ENCODE measurements at regions not wholly inside any gene's neighbourhood (a gene's known extent, or its start where the extent isn't known, plus 50 kb on each side); places are given as distances from the start of the nearest gene placed in this dataset.

GRCh38 chr11:115684135-115684534, 179.9 kb upstream of the CADM1 start:
- no peak for DNase-seq (ENCODE audit: missing footprints)
- intact Hi-C loops (cut with DNase I): no loop called here
- no peak for ATAC-seq

DNA sequence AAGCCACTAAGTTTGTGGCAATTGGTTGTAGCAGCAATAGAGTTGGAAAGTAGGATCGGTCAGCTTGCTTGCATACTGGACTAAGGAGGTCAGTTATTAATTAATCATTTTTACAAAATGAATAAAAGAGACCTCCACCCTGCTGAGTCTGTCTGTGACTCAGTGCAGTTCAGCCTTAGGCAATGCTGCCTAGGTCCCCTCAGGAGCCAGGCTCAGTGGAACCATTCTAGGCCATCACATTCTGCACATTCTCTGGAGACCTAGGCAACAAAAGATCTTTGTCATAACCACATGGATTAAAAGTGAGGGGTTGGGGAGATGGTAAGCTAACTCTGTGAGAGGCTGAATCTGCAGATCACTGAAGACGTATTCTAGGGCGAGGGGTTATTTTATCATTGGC, 178.7 kb upstream of the CADM1 start:
- DNase-seq (ENCODE audit: missing footprints) (no peak), ATAC-seq (no peak)
- intact Hi-C loops (cut with DNase I): no loop called here

DNA sequence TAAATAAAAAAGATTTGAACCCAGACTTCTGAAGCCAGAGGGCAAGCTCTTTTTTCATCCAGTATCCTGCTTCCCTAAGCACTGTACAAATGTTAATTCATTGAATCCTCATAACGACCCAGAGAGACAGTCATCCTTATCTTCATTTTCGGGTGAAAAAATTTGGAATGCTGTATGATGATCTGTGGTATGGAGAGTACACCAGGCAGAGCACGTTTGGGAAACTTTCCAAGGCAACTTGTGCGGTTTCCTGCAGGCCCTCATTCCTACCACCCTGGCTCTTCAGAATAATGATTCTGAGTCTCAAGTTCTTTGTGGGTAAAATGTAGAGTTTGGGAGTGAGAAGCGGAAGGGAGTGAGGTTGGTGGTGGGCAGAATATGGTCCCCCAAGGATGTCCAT, 177.9 kb upstream of the CADM1 start:
- DNase-seq (ENCODE audit: missing footprints): no peak

GRCh38 chr11:115679945-115680344, 175.7 kb upstream of the CADM1 start:
- ATAC-seq (no peak), DNase-seq (ENCODE audit: missing footprints) (no peak)
- intact Hi-C loops (cut with DNase I): loop anchor here (5.0 kb wide), 2 partner anchors 178 to 343 kb away; partner anchors contain the start of gene CADM1

More for the DNA sequence above, 177.9 kb upstream of the CADM1 start:
- ATAC-seq: no peak
- intact Hi-C loops (cut with DNase I): no loop called here

DNA sequence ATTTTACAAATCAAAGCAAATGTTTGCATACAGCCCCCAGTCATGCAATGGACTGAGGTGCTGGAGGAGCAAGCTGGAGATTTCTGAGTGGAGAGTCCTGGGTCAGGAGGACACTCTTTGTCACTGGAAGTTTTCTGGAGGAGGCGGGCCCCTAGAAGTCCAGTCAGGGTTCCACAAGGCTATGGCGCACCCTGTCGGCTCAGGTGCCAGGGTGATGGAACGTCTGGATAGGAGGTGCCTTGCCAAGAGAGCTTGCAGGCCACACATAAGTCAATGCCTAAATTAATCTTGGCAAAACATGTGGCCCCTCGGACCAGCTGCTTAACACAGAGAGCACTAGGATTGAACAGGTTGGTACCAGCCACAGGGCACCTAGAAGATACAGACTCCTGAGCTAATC, 174.7 kb upstream of the CADM1 start:
- ATAC-seq: peak; percentile 69
- no peak for DNase-seq (ENCODE audit: missing footprints)
- intact Hi-C loops (cut with DNase I): loop anchor here (5.0 kb wide), 2 partner anchors 177 to 342 kb away; partner anchors contain the start of gene CADM1

DNA sequence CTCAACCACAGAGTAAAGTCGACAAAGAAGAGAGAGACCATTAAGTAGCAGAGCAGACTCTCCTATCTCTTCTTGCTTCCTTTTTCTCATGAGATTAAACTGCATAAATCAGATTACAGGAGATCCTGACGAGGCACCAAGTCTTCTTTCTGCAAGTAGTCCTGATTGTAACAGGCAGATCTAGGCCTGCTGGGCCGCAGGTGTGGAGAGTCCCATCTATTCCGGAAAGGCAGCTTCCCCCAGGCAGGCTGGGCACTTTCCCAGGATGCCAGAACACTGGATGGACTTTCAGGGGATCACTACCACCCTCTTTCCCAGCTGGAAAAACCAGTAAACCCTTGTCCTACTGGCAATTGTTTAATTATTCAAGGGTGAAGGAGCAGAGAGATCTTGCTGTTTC, 173.0 kb upstream of the CADM1 start:
- ATAC-seq: no peak
- DNase-seq (ENCODE audit: missing footprints): no peak
- intact Hi-C loops (cut with DNase I): loop anchor here (5.0 kb wide), 2 partner anchors 175 to 340 kb away; partner anchors contain the start of gene CADM1

DNA sequence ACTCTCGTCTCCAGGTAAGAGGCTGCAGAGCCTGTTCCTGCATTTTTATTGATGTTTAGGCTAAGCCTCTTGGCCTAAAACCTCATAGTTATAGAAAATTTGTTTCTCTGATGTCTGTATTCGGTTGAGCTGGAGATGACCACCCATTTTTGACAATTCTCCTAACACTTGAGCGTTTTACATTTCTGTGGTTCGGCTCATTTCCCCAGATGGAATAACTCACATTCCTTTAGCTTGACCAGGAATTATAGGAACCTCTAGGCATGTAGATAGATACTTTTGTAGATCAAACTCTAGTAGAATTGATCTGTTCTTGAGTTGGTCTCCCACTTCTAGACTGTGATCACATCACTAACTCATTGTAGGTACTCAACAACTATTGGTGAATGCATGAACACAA, 172.6 kb upstream of the CADM1 start:
- intact Hi-C loops (cut with DNase I): loop anchor here (5.0 kb wide), 2 partner anchors 174 to 339 kb away; partner anchors contain the start of gene CADM1
- no peak for ATAC-seq
- DNase-seq (ENCODE audit: missing footprints): no peak

GRCh38 chr11:115676206-115676605, 172.0 kb upstream of the CADM1 start:
- intact Hi-C loops (cut with DNase I): loop anchor here (5.0 kb wide), 2 partner anchors 174 to 339 kb away; partner anchors contain the start of gene CADM1
- ATAC-seq (no peak), DNase-seq (ENCODE audit: missing footprints) (no peak)

DNA sequence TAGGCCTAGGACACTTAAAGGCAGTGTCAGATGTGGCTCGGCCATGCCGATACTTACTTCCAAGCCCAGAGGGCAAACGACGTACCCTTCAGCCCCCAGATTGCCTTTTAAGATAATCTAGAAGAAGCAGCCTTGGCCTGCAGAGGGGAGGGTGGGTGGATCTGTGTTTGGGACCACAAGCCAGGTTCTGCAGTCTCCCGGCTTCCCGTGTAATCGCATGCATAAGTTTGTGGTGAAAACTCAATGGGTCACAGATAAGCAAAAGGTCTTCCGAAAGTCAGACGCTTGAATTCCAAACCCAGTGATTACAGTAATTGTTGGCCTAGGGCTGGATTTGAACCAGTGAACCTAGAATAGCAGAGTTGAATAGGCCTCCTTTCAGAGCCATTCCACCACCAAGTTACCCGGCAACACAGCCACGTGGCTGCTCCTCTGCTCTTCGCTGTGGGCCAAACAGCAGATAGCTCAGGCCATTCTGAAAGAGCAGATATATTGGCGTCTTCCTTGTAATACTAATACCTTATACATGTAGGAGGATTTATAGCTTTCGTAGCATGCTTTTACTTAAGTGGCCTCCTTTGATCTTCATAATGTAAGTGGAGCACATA, 170.8 kb upstream of the CADM1 start:
- DNase-seq (ENCODE audit: missing footprints): no peak
- no peak for ATAC-seq
- intact Hi-C loops (cut with DNase I): loop anchor here (5.0 kb wide), 3 partner anchors 163 to 338 kb away; partner anchors contain the start of gene CADM1

DNA sequence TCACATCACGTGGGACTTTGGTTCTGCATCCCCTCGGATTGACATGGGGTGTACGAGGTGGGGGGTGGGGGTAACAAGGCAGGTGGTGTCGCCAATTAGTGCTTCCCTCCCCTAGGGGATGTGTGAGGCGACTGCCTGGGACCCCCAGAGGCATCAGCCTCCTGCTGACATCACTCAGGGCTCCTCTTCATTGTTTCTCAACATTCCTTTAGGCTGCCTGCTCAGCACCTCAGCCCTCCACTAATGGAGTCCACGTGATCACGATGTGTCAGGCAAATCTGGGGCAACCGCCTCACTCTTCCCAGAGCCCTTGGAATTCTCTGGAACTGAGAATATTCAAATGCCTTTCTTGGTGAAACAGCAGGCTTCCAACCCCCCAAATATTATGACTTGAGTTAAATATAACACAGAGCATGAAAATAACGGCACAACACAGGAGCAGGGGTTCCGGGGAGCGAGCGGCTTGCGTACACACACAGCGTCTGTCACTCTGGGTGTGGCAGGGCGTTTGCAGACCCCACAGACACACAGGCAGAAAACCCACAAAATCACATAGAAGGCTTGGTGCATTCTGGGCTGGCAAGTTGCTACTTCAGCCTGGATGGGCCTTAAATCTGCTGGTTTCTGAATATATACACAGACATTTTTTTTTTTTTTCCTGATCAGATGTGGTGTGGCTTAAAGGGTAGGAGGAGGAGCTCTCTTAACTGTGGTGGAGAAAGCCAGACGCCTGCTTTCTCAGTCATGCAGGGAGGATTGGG, 170.1 kb upstream of the CADM1 start:
- intact Hi-C loops (cut with DNase I): loop anchor here (5.0 kb wide), 1 partner anchor 162 kb away; no protein-coding TSS in a partner anchor
- no peak for ATAC-seq

DNA sequence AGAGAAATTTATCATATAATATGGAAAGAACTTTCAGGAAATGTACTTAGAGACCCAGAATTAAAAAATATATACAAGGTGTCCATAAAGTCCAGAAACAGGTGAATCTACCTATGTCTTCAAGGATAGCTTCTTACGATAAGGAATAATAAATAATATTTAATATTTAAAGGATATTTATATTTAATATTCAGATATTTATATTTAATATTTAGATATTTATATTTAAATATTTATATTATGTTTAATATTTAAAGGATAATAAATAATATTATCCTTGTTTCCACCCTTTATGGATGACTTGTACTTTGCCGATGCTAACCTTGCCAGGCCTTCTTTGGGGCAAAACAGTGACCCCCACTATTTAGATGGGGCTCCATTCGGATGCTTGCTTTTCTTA, 169.5 kb upstream of the CADM1 start:
- no peak for ATAC-seq
- intact Hi-C loops (cut with DNase I): loop anchor here (5.0 kb wide), 1 partner anchor 161 kb away; no protein-coding TSS in a partner anchor
- no peak for DNase-seq (ENCODE audit: missing footprints)

More for the DNA sequence above, 170.1 kb upstream of the CADM1 start:
- no peak for DNase-seq (ENCODE audit: missing footprints)

- intact Hi-C loops (cut with DNase I): loop anchor here (5.0 kb wide), 1 partner anchor 161 kb away; no protein-coding TSS in a partner anchor
- no peak for DNase-seq (ENCODE audit: missing footprints)
- ATAC-seq: peak; percentile 87
Measured at GRCh38 chr11:115672999-115673411, 168.8 kb upstream of the CADM1 start.

- intact Hi-C loops (cut with DNase I): loop anchor here (5.0 kb wide), 1 partner anchor 160 kb away; no protein-coding TSS in a partner anchor
- DNase-seq (ENCODE audit: missing footprints) (no peak), ATAC-seq (no peak)
Measured at GRCh38 chr11:115672412-115672811, 168.2 kb upstream of the CADM1 start.

DNA sequence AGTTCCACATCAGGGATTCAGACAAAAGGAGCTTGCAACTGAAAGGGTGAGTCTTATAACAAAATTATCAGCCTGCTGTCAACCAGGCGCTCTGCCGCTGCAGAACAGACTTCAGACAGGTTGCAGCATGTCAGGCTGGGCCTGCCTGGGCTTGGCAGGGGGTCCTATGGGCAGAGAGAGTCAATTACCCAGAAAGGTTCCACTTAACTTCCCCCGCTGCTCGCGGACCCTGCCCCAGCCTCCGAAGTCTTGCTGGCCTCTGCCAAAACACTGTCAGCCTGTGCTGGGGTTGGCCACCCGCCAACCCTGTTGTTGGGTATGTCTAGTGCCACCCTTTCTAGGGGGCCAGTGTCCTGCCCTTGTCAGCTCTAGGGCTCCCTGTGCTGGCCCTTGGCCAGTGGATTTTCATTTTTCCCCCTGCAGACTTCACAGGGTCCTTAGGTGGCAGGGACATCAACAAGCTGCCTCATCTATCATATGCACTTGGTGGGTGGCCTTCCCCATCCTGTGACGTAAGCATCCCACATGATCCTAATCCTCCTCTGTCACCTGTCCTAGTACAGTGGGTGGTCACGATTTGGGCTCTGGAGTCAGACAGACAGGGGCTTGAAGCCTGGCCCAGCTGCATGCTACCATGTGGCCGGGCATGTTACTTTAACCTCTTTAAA, 166.5 kb upstream of the CADM1 start:
- DNase-seq (ENCODE audit: missing footprints) (no peak), ATAC-seq (no peak)
- intact Hi-C loops (cut with DNase I): loop anchor here (5.0 kb wide), 1 partner anchor 158 kb away; no protein-coding TSS in a partner anchor

- intact Hi-C loops (cut with DNase I): no loop called here
- no peak for ATAC-seq
- DNase-seq (ENCODE audit: missing footprints): no peak
Measured at GRCh38 chr11:115665958-115666357, 161.7 kb upstream of the CADM1 start.

DNA sequence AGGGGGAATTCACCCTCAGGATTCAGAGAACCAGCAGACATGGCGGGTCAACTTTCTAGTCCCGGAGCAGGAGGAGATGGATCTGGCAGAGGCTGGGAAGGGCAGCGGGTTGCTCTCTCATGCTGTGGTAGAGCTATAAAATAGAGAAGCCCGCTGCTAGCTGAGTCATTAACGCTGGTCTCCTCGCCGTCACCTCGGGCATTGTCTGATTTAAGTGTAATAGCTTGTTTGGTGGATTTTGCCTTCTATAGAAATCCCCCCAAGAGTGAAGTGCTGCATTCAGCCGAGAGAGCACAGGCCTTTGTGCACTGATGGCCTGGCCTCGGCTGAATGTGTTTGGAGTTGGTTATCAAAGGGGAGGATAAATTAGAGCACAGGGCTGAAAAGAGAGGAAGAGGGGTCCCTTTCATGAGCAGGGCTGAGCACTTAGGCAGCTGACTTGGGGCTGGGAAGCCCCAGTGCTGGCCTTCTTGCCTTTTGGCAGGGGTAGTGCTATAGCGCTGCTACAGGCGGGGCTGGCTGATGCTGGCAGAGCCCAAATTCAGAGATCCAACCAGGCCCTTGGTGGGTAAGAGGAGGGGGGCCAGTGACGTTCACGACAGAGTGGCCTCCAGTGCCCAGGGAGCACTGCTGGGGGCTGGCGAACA, 161.1 kb upstream of the CADM1 start:
- peak; percentile 47 for ATAC-seq
- intact Hi-C loops (cut with DNase I): no loop called here
- no peak for DNase-seq (ENCODE audit: missing footprints)

DNA sequence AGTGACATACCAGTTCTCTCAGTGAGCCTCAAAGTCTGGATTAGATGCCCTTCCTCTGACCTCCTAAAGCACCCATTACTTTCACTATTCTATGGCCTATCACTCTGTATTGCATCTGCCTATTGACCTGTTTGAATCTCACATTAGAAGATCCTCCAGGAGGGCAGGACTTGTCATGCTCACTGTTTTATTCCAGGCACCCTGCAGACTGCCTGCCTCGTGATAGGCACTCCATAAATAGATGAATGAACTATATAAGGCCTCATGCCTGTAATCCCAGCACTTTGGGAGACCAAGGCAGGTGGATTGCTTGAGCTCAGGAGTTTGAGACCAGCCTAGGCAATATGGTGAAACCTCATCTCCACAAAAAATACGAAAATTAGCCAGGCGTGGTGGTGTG, 160.1 kb upstream of the CADM1 start:
- ATAC-seq: peak; percentile 22
- intact Hi-C loops (cut with DNase I): no loop called here

GRCh38 chr11:115663790-115664189, 159.6 kb upstream of the CADM1 start:
- ATAC-seq: no peak
- intact Hi-C loops (cut with DNase I): no loop called here

More for the DNA sequence above, 160.1 kb upstream of the CADM1 start:
- no peak for DNase-seq (ENCODE audit: missing footprints)

More at GRCh38 chr11:115663790-115664189, 159.6 kb upstream of the CADM1 start:
- no peak for DNase-seq (ENCODE audit: missing footprints)
